Neural cell (in vitro differentiated cells): ENCODE measurements at regions not wholly inside any gene's neighbourhood (a gene's known extent, or its start where the extent isn't known, plus 50 kb on each side); places are given as distances from the start of the nearest gene placed in this dataset.

Source experiments
- H2AFZ ChIP-seq: fragments of 200-600, 300-800 bp; sonication (generic), shearing (Covaris generic); 2 replicates; pipeline ENCODE4 v1.6.0; 2014; ENCODE audit warnings: low read depth, mild to moderate bottlenecking, antibody characterized with exemption, low read length, moderate library complexity
- H3F3A ChIP-seq: fragments of 200-600 bp; shearing (Covaris generic); 2 replicates; pipeline ENCODE4 v1.6.1; 2016; ENCODE audit warnings: mild to moderate bottlenecking, moderate library complexity, mixed read lengths, antibody characterized with exemption, low read length; ENCODE audit not compliant: insufficient read depth, poor library complexity, severe bottlenecking
- H3K27ac ChIP-seq: fragments of 200-600, 300-800 bp; sonication (generic), shearing (Covaris generic); 2 replicates; pipeline ENCODE4 v1.5.1; 2014; ENCODE audit warnings: mild to moderate bottlenecking, low read length, moderate library complexity
- H3K27me3 ChIP-seq: fragments of 300-800, 200-600 bp; sonication (generic), shearing (Covaris generic); 2 replicates; pipeline ENCODE4 v1.6.0; 2014; ENCODE audit warnings: mild to moderate bottlenecking, low read depth, low read length, moderate library complexity; ENCODE audit not compliant: insufficient read depth
- H3K36me3 ChIP-seq: fragments of 300-800, 200-600 bp; sonication (generic), shearing (Covaris generic); 2 replicates; pipeline ENCODE4 v1.5.1; 2014; ENCODE audit warnings: mild to moderate bottlenecking, antibody characterized with exemption, low read length, moderate library complexity; ENCODE audit not compliant: insufficient read depth
- H3K4me2 ChIP-seq: fragments of 300-800, 200-600 bp; sonication (generic), shearing (Covaris generic); 2 replicates; pipeline ENCODE4 v1.6.0; 2014; ENCODE audit warnings: mild to moderate bottlenecking, low read length
- H3K4me3 ChIP-seq: fragments of 300-800, 200-600 bp; sonication (generic), shearing (Covaris generic); 2 replicates; pipeline ENCODE4 v1.5.1; 2014; ENCODE audit warnings: mild to moderate bottlenecking, low read length, moderate library complexity
- H3K79me2 ChIP-seq: fragments of 200-600 bp; shearing (Covaris generic); replicated peaks from 2 replicates; pipeline ENCODE4 v1.6.0; 2014; ENCODE audit warnings: mild to moderate bottlenecking, low read length, moderate library complexity; ENCODE audit not compliant: insufficient read depth
- H3K9ac ChIP-seq: fragments of 300-800, 200-600 bp; sonication (generic), shearing (Covaris generic); 2 replicates; pipeline ENCODE4 v1.6.1; 2016; ENCODE audit warnings: mild to moderate bottlenecking, low read length, mixed read lengths
- H3K9me2 ChIP-seq: fragments of 200-600 bp; shearing (Covaris generic); 2 replicates; pipeline ENCODE4 v1.6.1; 2016; ENCODE audit warnings: mild to moderate bottlenecking, low read length, mixed read lengths; ENCODE audit not compliant: insufficient read depth
- H3K9me3 ChIP-seq: fragments of 200-600, 300-800 bp; sonication (generic), shearing (Covaris generic); 2 replicates; pipeline ENCODE4 v1.6.1; 2016; ENCODE audit warnings: mild to moderate bottlenecking, mixed run types, low read length, moderate library complexity, mixed read lengths
- H4K20me1 ChIP-seq: fragments of 200-600 bp; shearing (Covaris generic); 2 replicates; pipeline ENCODE4 v1.6.1; 2016; ENCODE audit warnings: mild to moderate bottlenecking, mixed run types; ENCODE audit not compliant: insufficient read depth
- EP300 ChIP-seq: fragments of 450-650 bp; conservative IDR thresholded peaks from 2 replicates; pipeline ENCODE4 v1.6.1; 2014; ENCODE audit warnings: antibody characterized with exemption, mild to moderate bottlenecking, moderate library complexity; ENCODE audit not compliant: poor library complexity, severe bottlenecking
- EZH2 ChIP-seq: fragments of 200-600, 300-800 bp; shearing (Covaris generic), sonication (generic); IDR thresholded peaks from 2 replicates; pipeline ENCODE4 v1.6.1; 2014; ENCODE audit warnings: antibody characterized with exemption, low read length, borderline replicate concordance, mild to moderate bottlenecking; ENCODE audit not compliant: insufficient read depth, poor library complexity, severe bottlenecking
- MXI1 ChIP-seq: fragments of 450-650 bp; conservative IDR thresholded peaks from 2 replicates; pipeline ENCODE4 v1.6.1; 2014; ENCODE audit warnings: antibody characterized with exemption, mild to moderate bottlenecking; ENCODE audit not compliant: poor library complexity, severe bottlenecking
- POLR2AphosphoS5 ChIP-seq: IDR thresholded peaks from 2 replicates; pipeline ENCODE4 v1.6.1; 2012
- RAD21 ChIP-seq: fragments of 450-650 bp; conservative IDR thresholded peaks from 2 replicates; pipeline ENCODE4 v1.6.1; 2014; ENCODE audit warnings: antibody characterized with exemption, mild to moderate bottlenecking, moderate library complexity
- SMC3 ChIP-seq: fragments of 450-650 bp; conservative IDR thresholded peaks from 2 replicates; pipeline ENCODE4 v1.6.1; 2014; ENCODE audit warnings: antibody characterized with exemption, mild to moderate bottlenecking, moderate library complexity; ENCODE audit not compliant: poor library complexity
- TAF1 ChIP-seq: IDR thresholded peaks from 2 replicates; pipeline ENCODE4 v1.6.1; 2012; ENCODE audit warnings: low read depth
- TF ChIP-seq, protein P1 (sequence below): IDR thresholded peaks from 2 replicates; pipeline ENCODE4 v1.6.1; 2012; ENCODE audit warnings: borderline replicate concordance
- TF ChIP-seq, protein P2 (sequence below): fragments of 450-650 bp; IDR thresholded peaks from 2 replicates; pipeline ENCODE4 v1.5.1; 2014; ENCODE audit warnings: antibody characterized with exemption, mild to moderate bottlenecking, moderate library complexity; ENCODE audit not compliant: poor library complexity, severe bottlenecking

DNA sequence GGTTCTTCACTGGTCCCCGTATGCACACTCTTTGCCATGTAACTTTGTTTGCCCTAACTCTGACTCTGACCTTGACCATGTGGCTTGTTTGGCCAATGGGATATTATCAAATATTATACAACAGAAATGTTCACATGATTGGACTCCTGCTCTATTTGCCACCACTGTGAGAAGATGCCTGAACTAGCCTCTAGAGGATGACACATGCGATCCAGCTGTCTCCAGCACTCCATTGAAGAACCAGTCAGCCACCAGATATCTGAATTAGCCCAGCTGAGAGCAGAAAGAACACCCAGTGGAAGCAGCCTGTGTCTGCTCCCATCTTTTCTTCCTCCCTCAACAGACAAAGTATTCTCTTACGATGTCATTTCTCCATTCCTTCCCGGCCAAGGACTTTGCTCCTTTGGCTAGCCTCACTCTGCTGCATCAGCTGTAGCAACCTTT is 412.1 kb downstream of the IRS1 start:
- H2AFZ ChIP-seq: no peak overlapping the region
- TF ChIP-seq SMC3 (no peak), TAF1 (no peak), EP300 (no peak), POLR2AphosphoS5 (no peak), MXI1 (no peak), EZH2 (no peak), RAD21 (no peak)
- TF ChIP-seq, protein P1, sequence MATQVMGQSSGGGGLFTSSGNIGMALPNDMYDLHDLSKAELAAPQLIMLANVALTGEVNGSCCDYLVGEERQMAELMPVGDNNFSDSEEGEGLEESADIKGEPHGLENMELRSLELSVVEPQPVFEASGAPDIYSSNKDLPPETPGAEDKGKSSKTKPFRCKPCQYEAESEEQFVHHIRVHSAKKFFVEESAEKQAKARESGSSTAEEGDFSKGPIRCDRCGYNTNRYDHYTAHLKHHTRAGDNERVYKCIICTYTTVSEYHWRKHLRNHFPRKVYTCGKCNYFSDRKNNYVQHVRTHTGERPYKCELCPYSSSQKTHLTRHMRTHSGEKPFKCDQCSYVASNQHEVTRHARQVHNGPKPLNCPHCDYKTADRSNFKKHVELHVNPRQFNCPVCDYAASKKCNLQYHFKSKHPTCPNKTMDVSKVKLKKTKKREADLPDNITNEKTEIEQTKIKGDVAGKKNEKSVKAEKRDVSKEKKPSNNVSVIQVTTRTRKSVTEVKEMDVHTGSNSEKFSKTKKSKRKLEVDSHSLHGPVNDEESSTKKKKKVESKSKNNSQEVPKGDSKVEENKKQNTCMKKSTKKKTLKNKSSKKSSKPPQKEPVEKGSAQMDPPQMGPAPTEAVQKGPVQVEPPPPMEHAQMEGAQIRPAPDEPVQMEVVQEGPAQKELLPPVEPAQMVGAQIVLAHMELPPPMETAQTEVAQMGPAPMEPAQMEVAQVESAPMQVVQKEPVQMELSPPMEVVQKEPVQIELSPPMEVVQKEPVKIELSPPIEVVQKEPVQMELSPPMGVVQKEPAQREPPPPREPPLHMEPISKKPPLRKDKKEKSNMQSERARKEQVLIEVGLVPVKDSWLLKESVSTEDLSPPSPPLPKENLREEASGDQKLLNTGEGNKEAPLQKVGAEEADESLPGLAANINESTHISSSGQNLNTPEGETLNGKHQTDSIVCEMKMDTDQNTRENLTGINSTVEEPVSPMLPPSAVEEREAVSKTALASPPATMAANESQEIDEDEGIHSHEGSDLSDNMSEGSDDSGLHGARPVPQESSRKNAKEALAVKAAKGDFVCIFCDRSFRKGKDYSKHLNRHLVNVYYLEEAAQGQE: no peak
- TF ChIP-seq, protein P2, sequence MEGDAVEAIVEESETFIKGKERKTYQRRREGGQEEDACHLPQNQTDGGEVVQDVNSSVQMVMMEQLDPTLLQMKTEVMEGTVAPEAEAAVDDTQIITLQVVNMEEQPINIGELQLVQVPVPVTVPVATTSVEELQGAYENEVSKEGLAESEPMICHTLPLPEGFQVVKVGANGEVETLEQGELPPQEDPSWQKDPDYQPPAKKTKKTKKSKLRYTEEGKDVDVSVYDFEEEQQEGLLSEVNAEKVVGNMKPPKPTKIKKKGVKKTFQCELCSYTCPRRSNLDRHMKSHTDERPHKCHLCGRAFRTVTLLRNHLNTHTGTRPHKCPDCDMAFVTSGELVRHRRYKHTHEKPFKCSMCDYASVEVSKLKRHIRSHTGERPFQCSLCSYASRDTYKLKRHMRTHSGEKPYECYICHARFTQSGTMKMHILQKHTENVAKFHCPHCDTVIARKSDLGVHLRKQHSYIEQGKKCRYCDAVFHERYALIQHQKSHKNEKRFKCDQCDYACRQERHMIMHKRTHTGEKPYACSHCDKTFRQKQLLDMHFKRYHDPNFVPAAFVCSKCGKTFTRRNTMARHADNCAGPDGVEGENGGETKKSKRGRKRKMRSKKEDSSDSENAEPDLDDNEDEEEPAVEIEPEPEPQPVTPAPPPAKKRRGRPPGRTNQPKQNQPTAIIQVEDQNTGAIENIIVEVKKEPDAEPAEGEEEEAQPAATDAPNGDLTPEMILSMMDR: no peak
- no peak overlapping the region for H3K27ac ChIP-seq
- no peak overlapping the region for H3K4me3 ChIP-seq
- H3F3A ChIP-seq: no peaks in the 10 kb centered on the region
- H3K4me2 ChIP-seq: no peak overlapping the region
- H3K9me2 ChIP-seq: no peaks in the 10 kb centered on the region
- H3K79me2 ChIP-seq: no peaks in the 10 kb centered on the region
- no peaks in the 10 kb centered on the region for H4K20me1 ChIP-seq
- no peaks in the 10 kb centered on the region for H3K9me3 ChIP-seq
- H3K27me3 ChIP-seq: no peaks in the 10 kb centered on the region
- no peaks in the 10 kb centered on the region for H3K36me3 ChIP-seq
- no peak overlapping the region for H3K9ac ChIP-seq

DNA sequence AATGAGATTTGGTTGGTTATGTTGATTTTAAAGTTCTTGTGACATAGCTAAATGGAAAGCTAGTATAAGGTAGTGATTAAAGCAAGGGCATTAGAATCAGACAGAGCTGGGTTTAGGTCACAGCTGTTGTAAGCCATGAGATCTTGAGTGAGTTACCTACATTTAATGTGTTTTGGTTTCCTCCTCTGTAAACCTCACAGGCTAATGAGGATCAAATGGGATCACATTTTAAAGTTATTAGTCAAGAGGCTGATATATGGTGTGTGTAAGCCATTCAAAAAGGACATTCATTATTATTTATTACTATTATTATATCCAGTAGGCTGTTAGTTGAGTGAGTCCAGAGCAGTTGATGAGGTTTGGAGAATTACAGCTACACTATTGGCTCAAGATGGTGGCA is 416.2 kb downstream of the IRS1 start:
- no peak overlapping the region for H3K9ac ChIP-seq
- no peaks in the 10 kb centered on the region for H3K36me3 ChIP-seq
- no peak overlapping the region for H3K4me2 ChIP-seq
- H3K27me3 ChIP-seq: no peaks in the 10 kb centered on the region
- no peak overlapping the region for H3K27ac ChIP-seq
- H4K20me1 ChIP-seq: no peaks in the 10 kb centered on the region
- H2AFZ ChIP-seq: no peak overlapping the region
- TF ChIP-seq, protein P1: no peak
- TF ChIP-seq RAD21: no peak
- TF ChIP-seq, protein P2: no peak
- TF ChIP-seq TAF1: no peak
- no peak for TF ChIP-seq SMC3
- no peak for TF ChIP-seq POLR2AphosphoS5
- no peak for TF ChIP-seq EZH2
- no peak for TF ChIP-seq MXI1
- no peak for TF ChIP-seq EP300
- no peaks in the 10 kb centered on the region for H3K9me2 ChIP-seq
- no peaks in the 10 kb centered on the region for H3K9me3 ChIP-seq
- H3K79me2 ChIP-seq: no peaks in the 10 kb centered on the region
- no peak overlapping the region for H3K4me3 ChIP-seq
- no peaks in the 10 kb centered on the region for H3F3A ChIP-seq
